SH-SY5Y (cell line): ENCODE measurements at regions not wholly inside any gene's neighbourhood (a gene's known extent, or its start where the extent isn't known, plus 50 kb on each side); places are given as distances from the start of the nearest gene placed in this dataset.

Experiments
- GATA2 ChIP-seq: IDR thresholded peaks from 2 replicates; pipeline ENCODE4 v1.6.1; 2011; ENCODE audit warnings: mild to moderate bottlenecking, low read depth, low read length
- GATA3 ChIP-seq: IDR thresholded peaks from 2 replicates; pipeline ENCODE4 v1.6.1; 2011; ENCODE audit warnings: low read depth, mild to moderate bottlenecking, low read length, moderate library complexity

GRCh38 chr2:123101434-123101833 lies 923.7 kb upstream of the CNTNAP5 start:
- TF ChIP-seq GATA2, result no peak
- TF ChIP-seq GATA3, result no peak
